SH-SY5Y (cell line): ENCODE measurements at regions not wholly inside any gene's neighbourhood (a gene's known extent, or its start where the extent isn't known, plus 50 kb on each side); places are given as distances from the start of the nearest gene placed in this dataset.

ENCODE experiments used
- GATA2 ChIP-seq: IDR thresholded peaks from 2 replicates; pipeline ENCODE4 v1.6.1; 2011; ENCODE audit warnings: mild to moderate bottlenecking, low read depth, low read length
- GATA3 ChIP-seq: IDR thresholded peaks from 2 replicates; pipeline ENCODE4 v1.6.1; 2011; ENCODE audit warnings: low read depth, mild to moderate bottlenecking, low read length, moderate library complexity

DNA sequence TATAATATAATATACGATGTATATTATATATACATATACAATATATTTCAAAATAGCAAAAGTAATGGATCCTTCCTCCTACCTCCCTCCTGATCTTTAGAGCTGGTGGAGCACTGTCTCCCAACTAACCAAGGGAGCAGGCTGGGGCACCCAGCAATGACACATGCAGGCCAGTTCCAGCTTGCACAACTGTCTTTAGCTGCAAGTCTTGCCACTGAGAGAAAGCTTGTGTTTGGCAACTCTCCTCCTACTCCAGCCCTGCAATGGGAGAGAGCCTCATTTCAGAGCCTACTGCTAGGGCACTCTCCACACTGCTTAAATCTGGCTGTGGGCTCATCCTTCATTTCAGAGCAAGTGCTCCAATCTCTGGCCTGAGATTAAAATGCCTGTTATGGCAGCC, 469.8 kb upstream of the OLFM3 start:
- TF ChIP-seq GATA3: no peak
- TF ChIP-seq GATA2: no peak
